SW 1271 (cell line): ENCODE measurements at regions not wholly inside any gene's neighbourhood (a gene's known extent, or its start where the extent isn't known, plus 50 kb on each side); places are given as distances from the start of the nearest gene placed in this dataset.
"Not testable (repeated sequence)": the region's sequence is repeated elsewhere in the genome, so short reads cannot be mapped to it uniquely, and the experiment has no call there.

Source experiments
- DNase-seq, 2 experiments: peaks; one replicate each; lab custom pipeline; 2025; lab: John Stamatoyannopoulos, UW

GRCh38 chr4:132351606-132352005 lies 797.5 kb upstream of the PCDH10 start:
- DNase-seq, result not testable (repeated sequence)

GRCh38 chr4:132382243-132382642 lies 766.9 kb upstream of the PCDH10 start:
- DNase-seq, result no peak

GRCh38 chr4:132383571-132384199 lies 765.4 kb upstream of the PCDH10 start:
- no peak for DNase-seq

GRCh38 chr4:132384709-132385108 lies 764.4 kb upstream of the PCDH10 start:
- no peak for DNase-seq

- no peak for DNase-seq
Observed at GRCh38 chr4:132386130-132386529, 763.0 kb upstream of the PCDH10 start.

GRCh38 chr4:132387060-132387459 lies 762.0 kb upstream of the PCDH10 start:
- DNase-seq, result no peak

- DNase-seq, result no peak
Observed at GRCh38 chr4:132395561-132395960, 753.5 kb upstream of the PCDH10 start.

- no peak for DNase-seq
Observed at GRCh38 chr4:132396636-132397035, 752.5 kb upstream of the PCDH10 start.

GRCh38 chr4:132417220-132417619 lies 731.9 kb upstream of the PCDH10 start:
- no peak for DNase-seq

- no peak for DNase-seq
Observed at GRCh38 chr4:132427125-132427524, 722.0 kb upstream of the PCDH10 start.

GRCh38 chr4:132437117-132437516 lies 712.0 kb upstream of the PCDH10 start:
- DNase-seq, result no peak

- no peak for DNase-seq
Observed at GRCh38 chr4:132445386-132445785, 703.7 kb upstream of the PCDH10 start.

- DNase-seq, result not testable (repeated sequence)
Observed at GRCh38 chr4:132457987-132458386, 691.1 kb upstream of the PCDH10 start.

GRCh38 chr4:132479543-132479942 lies 669.6 kb upstream of the PCDH10 start:
- DNase-seq, result no peak

- no peak for DNase-seq
Observed at GRCh38 chr4:132488555-132488954, 660.5 kb upstream of the PCDH10 start.

GRCh38 chr4:132493476-132493875 lies 655.6 kb upstream of the PCDH10 start:
- DNase-seq, result no peak

- DNase-seq, result not testable (repeated sequence)
Observed at GRCh38 chr4:132495267-132495812, 653.8 kb upstream of the PCDH10 start.

GRCh38 chr4:132498215-132498614 lies 650.9 kb upstream of the PCDH10 start:
- no peak for DNase-seq

GRCh38 chr4:132502096-132502552 lies 647.0 kb upstream of the PCDH10 start:
- no peak for DNase-seq

GRCh38 chr4:132504438-132504837 lies 644.7 kb upstream of the PCDH10 start:
- no peak for DNase-seq

- DNase-seq, result no peak
Observed at GRCh38 chr4:132506568-132506967, 642.5 kb upstream of the PCDH10 start.

- DNase-seq, result no peak
Observed at GRCh38 chr4:132513491-132513890, 635.6 kb upstream of the PCDH10 start.

GRCh38 chr4:132526652-132527051 lies 622.4 kb upstream of the PCDH10 start:
- DNase-seq, result no peak

GRCh38 chr4:132527817-132528216 lies 621.3 kb upstream of the PCDH10 start:
- no peak for DNase-seq
